ENCODE measurements at regions not wholly inside any gene's neighbourhood (a gene's known extent, or its start where the extent isn't known, plus 50 kb on each side); places are given as distances from the start of the nearest gene placed in this dataset.

- H3K4me1 ChIP-seq (ENCODE audit: low read depth, poor library complexity, severe bottlenecking), result no peaks in the 10 kb centered on the region
- no peak for TF ChIP-seq CTCF (conservative IDR thresholded peaks at IDR 0.05; ENCODE audit: low read depth, low read length)
- no peak overlapping the region for H3K27ac ChIP-seq
- H3K79me2 ChIP-seq (ENCODE audit: insufficient read depth, low read depth), result no peaks in the 10 kb centered on the region
- no peak overlapping the region for H3K4me3 ChIP-seq (IDR thresholded peaks at IDR 0.05; ENCODE audit: insufficient read depth, low read depth, low read length)
- no peaks in the 10 kb centered on the region for H4K20me1 ChIP-seq (ENCODE audit: insufficient read depth)
- H3K36me3 ChIP-seq (ENCODE audit: insufficient read depth), result no peaks in the 10 kb centered on the region
- no peak overlapping the region for H3K4me2 ChIP-seq
- no peaks in the 10 kb centered on the region for H3K27me3 ChIP-seq (ENCODE audit: insufficient read depth, low read depth)
- H3K9ac ChIP-seq, result no peak overlapping the region
- H2AFZ ChIP-seq (ENCODE audit: low read depth), result no peak overlapping the region
These were observed 148.5 kb upstream of the MRPS30 start for GRCh38 chr5:44660251-44660650.

GRCh38 chr5:44659334-44659733 is 149.4 kb upstream of the MRPS30 start:
- Histone ChIP-seq H3K4me1 (ENCODE audit: low read depth, poor library complexity, severe bottlenecking) (no peaks in the 10 kb centered on the region), H4K20me1 (ENCODE audit: insufficient read depth) (no peaks in the 10 kb centered on the region), H3K27ac (no peak overlapping the region), H3K4me2 (no peak overlapping the region), H3K36me3 (ENCODE audit: insufficient read depth) (no peaks in the 10 kb centered on the region), H3K9ac (no peak overlapping the region), H3K27me3 (ENCODE audit: insufficient read depth, low read depth) (no peaks in the 10 kb centered on the region), H2AFZ (ENCODE audit: low read depth) (no peak overlapping the region), H3K79me2 (ENCODE audit: insufficient read depth, low read depth) (no peaks in the 10 kb centered on the region), H3K4me3 (IDR thresholded peaks at IDR 0.05; ENCODE audit: insufficient read depth, low read depth, low read length) (no peak overlapping the region)
- no peak for TF ChIP-seq CTCF (conservative IDR thresholded peaks at IDR 0.05; ENCODE audit: low read depth, low read length)

- Histone ChIP-seq H3K9ac (no peak overlapping the region), H3K79me2 (ENCODE audit: insufficient read depth, low read depth) (no peaks in the 10 kb centered on the region), H3K4me2 (no peak overlapping the region), H3K27me3 (ENCODE audit: insufficient read depth, low read depth) (no peaks in the 10 kb centered on the region), H2AFZ (ENCODE audit: low read depth) (no peak overlapping the region), H3K27ac (no peak overlapping the region), H4K20me1 (ENCODE audit: insufficient read depth) (no peaks in the 10 kb centered on the region), H3K4me1 (ENCODE audit: low read depth, poor library complexity, severe bottlenecking) (no peaks in the 10 kb centered on the region), H3K4me3 (IDR thresholded peaks at IDR 0.05; ENCODE audit: insufficient read depth, low read depth, low read length) (no peak overlapping the region), H3K36me3 (ENCODE audit: insufficient read depth) (no peaks in the 10 kb centered on the region)
- TF ChIP-seq CTCF (conservative IDR thresholded peaks at IDR 0.05; ENCODE audit: low read depth, low read length), result no peak
These were observed 156.1 kb upstream of the MRPS30 start for GRCh38 chr5:44652674-44653073.

- Histone ChIP-seq H3K27me3 (ENCODE audit: insufficient read depth, low read depth) (no peaks in the 10 kb centered on the region), H3K27ac (no peak overlapping the region), H3K4me3 (IDR thresholded peaks at IDR 0.05; ENCODE audit: insufficient read depth, low read depth, low read length) (no peak overlapping the region), H3K4me2 (no peak overlapping the region), H2AFZ (ENCODE audit: low read depth) (no peak overlapping the region), H3K4me1 (ENCODE audit: low read depth, poor library complexity, severe bottlenecking) (no peaks in the 10 kb centered on the region), H3K79me2 (ENCODE audit: insufficient read depth, low read depth) (no peaks in the 10 kb centered on the region), H3K9ac (no peak overlapping the region), H4K20me1 (ENCODE audit: insufficient read depth) (no peaks in the 10 kb centered on the region), H3K36me3 (ENCODE audit: insufficient read depth) (no peaks in the 10 kb centered on the region)
- TF ChIP-seq CTCF (conservative IDR thresholded peaks at IDR 0.05; ENCODE audit: low read depth, low read length), result no peak
These were observed 162.7 kb upstream of the MRPS30 start for GRCh38 chr5:44646016-44646415.

GRCh38 chr5:44645502-44645901 is 163.2 kb upstream of the MRPS30 start:
- H2AFZ ChIP-seq (ENCODE audit: low read depth), result no peak overlapping the region
- H3K4me2 ChIP-seq, result no peak overlapping the region

More at GRCh38 chr5:44645502-44645901, 163.2 kb upstream of the MRPS30 start:
- Histone ChIP-seq H3K9ac (no peak overlapping the region), H4K20me1 (ENCODE audit: insufficient read depth) (no peaks in the 10 kb centered on the region), H3K27ac (no peak overlapping the region), H3K27me3 (ENCODE audit: insufficient read depth, low read depth) (no peaks in the 10 kb centered on the region), H3K79me2 (ENCODE audit: insufficient read depth, low read depth) (no peaks in the 10 kb centered on the region), H3K4me3 (IDR thresholded peaks at IDR 0.05; ENCODE audit: insufficient read depth, low read depth, low read length) (no peak overlapping the region), H3K36me3 (ENCODE audit: insufficient read depth) (no peaks in the 10 kb centered on the region), H3K4me1 (ENCODE audit: low read depth, poor library complexity, severe bottlenecking) (no peaks in the 10 kb centered on the region)
- no peak for TF ChIP-seq CTCF (conservative IDR thresholded peaks at IDR 0.05; ENCODE audit: low read depth, low read length)

Data from KMS-11 (cell line).